ENCODE measurements at regions not wholly inside any gene's neighbourhood (a gene's known extent, or its start where the extent isn't known, plus 50 kb on each side); places are given as distances from the start of the nearest gene placed in this dataset.
"Not testable (repeated sequence)": the region's sequence is repeated elsewhere in the genome, so short reads cannot be mapped to it uniquely, and the experiment has no call there.

GRCh38 chr5:143521846-143522400 lies 118.4 kb upstream of the NR3C1 start:
- Histone ChIP-seq H3K27ac (ENCODE audit: insufficient read depth, low read length) (no peak overlapping the region), H3K4me3 (replicated peaks in 1 of 4; ENCODE audit: control extremely low read depth in 1 of 4, insufficient read depth in 1 of 4, low read depth in 3 of 4, low read length in 4 of 4) (no peak overlapping the region), H4K20me1 (ENCODE audit: control insufficient read depth, extremely low read depth, insufficient read depth, low read length) (no peaks in the 10 kb centered on the region), H3K27me3 (ENCODE audit: control insufficient read depth, insufficient read depth, low read length) (no peaks in the 10 kb centered on the region), H3K9ac (ENCODE audit: insufficient read depth, low read length) (no peak overlapping the region), H2AFZ (ENCODE audit: low read length) (no peak overlapping the region), H3K36me3 (ENCODE audit: control insufficient read depth, insufficient read depth, low read length) (no peaks in the 10 kb centered on the region), H3K9me3 (ENCODE audit: control insufficient read depth, insufficient read depth, low read depth, low read length) (no peaks in the 10 kb centered on the region), H3K79me2 (ENCODE audit: control insufficient read depth, insufficient read depth, low read length) (no peaks in the 10 kb centered on the region), H3K4me1 (ENCODE audit: control insufficient read depth, extremely low read depth, insufficient read depth, low read length) (no peaks in the 10 kb centered on the region), H3K4me2 (ENCODE audit: extremely low read depth, insufficient read depth, low read length) (no peak overlapping the region)
- TF ChIP-seq CTCF (conservative IDR thresholded peaks at IDR 0.05 in 1 of 2, IDR thresholded peaks at IDR 0.05 in 1 of 2; ENCODE audit: low read depth in 1 of 2, low read length in 2 of 2) (no peak), EZH2 (IDR thresholded peaks at IDR 0.05; ENCODE audit: low read length, missing control alignments) (no peak)
- DNase-seq (ENCODE audit: low read depth in 2 of 2) = peak in 1 of 2 donors; percentile 52

- DNase-seq (ENCODE audit: low read depth in 2 of 2) = no peak
- TF ChIP-seq CTCF (conservative IDR thresholded peaks at IDR 0.05 in 1 of 2, IDR thresholded peaks at IDR 0.05 in 1 of 2; ENCODE audit: low read depth in 1 of 2, low read length in 2 of 2) = no peak
- TF ChIP-seq EZH2 (IDR thresholded peaks at IDR 0.05; ENCODE audit: low read length, missing control alignments) = no peak
- no peaks in the 10 kb centered on the region for H3K79me2 ChIP-seq (ENCODE audit: control insufficient read depth, insufficient read depth, low read length)
- H3K9ac ChIP-seq (ENCODE audit: insufficient read depth, low read length) = no peak overlapping the region
- no peaks in the 10 kb centered on the region for H4K20me1 ChIP-seq (ENCODE audit: control insufficient read depth, extremely low read depth, insufficient read depth, low read length)
- H3K27me3 ChIP-seq (ENCODE audit: control insufficient read depth, insufficient read depth, low read length) = no peaks in the 10 kb centered on the region
- no peak overlapping the region for H3K27ac ChIP-seq (ENCODE audit: insufficient read depth, low read length)
- H3K36me3 ChIP-seq (ENCODE audit: control insufficient read depth, insufficient read depth, low read length) = no peaks in the 10 kb centered on the region
- H3K4me2 ChIP-seq (ENCODE audit: extremely low read depth, insufficient read depth, low read length) = no peak overlapping the region
- H3K4me3 ChIP-seq (replicated peaks in 1 of 4; ENCODE audit: control extremely low read depth in 1 of 4, insufficient read depth in 1 of 4, low read depth in 3 of 4, low read length in 4 of 4) = no peak overlapping the region
- no peaks in the 10 kb centered on the region for H3K9me3 ChIP-seq (ENCODE audit: control insufficient read depth, insufficient read depth, low read depth, low read length)
- peaks cover 3% of the 10 kb centered on the region for H3K4me1 ChIP-seq (ENCODE audit: control insufficient read depth, extremely low read depth, insufficient read depth, low read length)
- H2AFZ ChIP-seq (ENCODE audit: low read length) = no peak overlapping the region
Observed at GRCh38 chr5:143521141-143521540, 117.7 kb upstream of the NR3C1 start.

- H3K4me3 ChIP-seq (replicated peaks in 1 of 4; ENCODE audit: control extremely low read depth in 1 of 4, insufficient read depth in 1 of 4, low read depth in 3 of 4, low read length in 4 of 4); H3K27ac ChIP-seq (ENCODE audit: insufficient read depth, low read length); H3K27me3 ChIP-seq (ENCODE audit: control insufficient read depth, insufficient read depth, low read length); H3K9ac ChIP-seq (ENCODE audit: insufficient read depth, low read length); H3K9me3 ChIP-seq (ENCODE audit: control insufficient read depth, insufficient read depth, low read depth, low read length); DNase-seq (ENCODE audit: low read depth in 2 of 2); H3K36me3 ChIP-seq (ENCODE audit: control insufficient read depth, insufficient read depth, low read length); H2AFZ ChIP-seq (ENCODE audit: low read length); H4K20me1 ChIP-seq (ENCODE audit: control insufficient read depth, extremely low read depth, insufficient read depth, low read length); H3K4me2 ChIP-seq (ENCODE audit: extremely low read depth, insufficient read depth, low read length); H3K79me2 ChIP-seq (ENCODE audit: control insufficient read depth, insufficient read depth, low read length): not testable (repeated sequence)
- H3K4me1 ChIP-seq (ENCODE audit: control insufficient read depth, extremely low read depth, insufficient read depth, low read length) = peaks cover 12% of the 10 kb centered on the region
Observed at GRCh38 chr5:143519215-143519614, 115.7 kb upstream of the NR3C1 start.

GRCh38 chr5:143517824-143518223 lies 114.3 kb upstream of the NR3C1 start:
- not testable (repeated sequence) for DNase-seq (ENCODE audit: low read depth in 2 of 2); H3K9me3 ChIP-seq (ENCODE audit: control insufficient read depth, insufficient read depth, low read depth, low read length); H3K27me3 ChIP-seq (ENCODE audit: control insufficient read depth, insufficient read depth, low read length); H3K27ac ChIP-seq (ENCODE audit: insufficient read depth, low read length); H3K79me2 ChIP-seq (ENCODE audit: control insufficient read depth, insufficient read depth, low read length); H3K9ac ChIP-seq (ENCODE audit: insufficient read depth, low read length); H4K20me1 ChIP-seq (ENCODE audit: control insufficient read depth, extremely low read depth, insufficient read depth, low read length); H3K4me2 ChIP-seq (ENCODE audit: extremely low read depth, insufficient read depth, low read length); H3K36me3 ChIP-seq (ENCODE audit: control insufficient read depth, insufficient read depth, low read length); H3K4me3 ChIP-seq (replicated peaks in 1 of 4; ENCODE audit: control extremely low read depth in 1 of 4, insufficient read depth in 1 of 4, low read depth in 3 of 4, low read length in 4 of 4); H2AFZ ChIP-seq (ENCODE audit: low read length)
- H3K4me1 ChIP-seq (ENCODE audit: control insufficient read depth, extremely low read depth, insufficient read depth, low read length) = peaks cover 12% of the 10 kb centered on the region

All from fibroblast of lung (primary cell).